A204.1 (cell line): ENCODE measurements at regions not wholly inside any gene's neighbourhood (a gene's known extent, or its start where the extent isn't known, plus 50 kb on each side); places are given as distances from the start of the nearest gene placed in this dataset.
"Not testable (repeated sequence)": the region's sequence is repeated elsewhere in the genome, so short reads cannot be mapped to it uniquely, and the experiment has no call there.

Source experiments
- FAIRE-seq: peaks from 2 replicates; lab custom pipeline; 2012; peaks lifted over from hg19 to GRCh38; lab: Jason Lieb, UNC

DNA sequence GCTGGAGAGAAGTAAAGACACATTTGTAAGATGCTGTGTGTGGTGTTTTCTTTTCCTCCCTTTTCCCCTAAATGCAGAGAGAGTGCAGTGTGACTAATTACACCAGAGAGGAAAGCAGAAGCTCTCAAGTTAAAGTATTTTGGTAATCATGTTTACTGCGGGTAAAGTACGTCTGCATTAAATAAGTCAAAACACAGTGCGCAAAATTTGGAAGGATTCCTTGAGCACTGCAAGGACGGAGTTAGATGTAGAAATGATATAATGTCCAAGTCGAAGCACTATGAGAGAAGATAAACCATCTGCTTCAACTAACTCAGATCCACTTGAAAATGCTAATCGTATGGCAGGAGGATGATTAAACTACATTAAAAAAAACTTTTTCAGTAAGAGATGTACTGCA is 766.5 kb downstream of the RNF144A start:
- no peak for FAIRE-seq

DNA sequence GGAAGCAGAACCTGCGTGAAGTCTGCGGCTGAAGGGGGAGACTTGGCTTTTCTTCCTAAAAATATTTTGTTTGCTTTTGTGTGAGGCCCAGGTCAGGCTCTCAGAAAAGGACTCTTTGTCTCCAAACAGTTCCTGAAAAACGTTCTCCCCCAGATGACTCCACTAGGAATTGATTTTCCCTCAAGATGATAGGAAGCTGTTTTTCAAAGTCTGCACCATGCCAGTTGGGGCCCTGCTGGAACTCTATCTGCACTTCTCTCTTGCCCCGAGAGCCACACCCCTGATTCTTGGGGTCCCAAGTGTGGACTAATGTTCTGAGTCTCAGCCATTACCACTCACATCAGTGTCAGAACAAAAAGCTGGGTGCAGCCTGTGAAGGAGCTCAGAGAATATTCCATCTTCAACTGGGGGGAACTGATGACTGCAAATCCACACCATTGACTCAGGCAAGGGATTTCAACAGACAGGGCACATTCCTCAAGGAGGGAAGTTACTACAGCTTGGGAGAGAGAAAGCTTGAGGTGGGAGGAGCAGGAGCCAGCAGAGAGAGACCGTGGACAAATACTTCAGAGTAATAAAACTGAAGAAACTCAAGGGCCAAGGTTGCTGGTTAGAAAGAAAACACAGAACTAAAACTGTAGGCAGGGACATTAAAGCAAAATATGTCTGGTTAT is 768.3 kb downstream of the RNF144A start:
- FAIRE-seq = no peak

DNA sequence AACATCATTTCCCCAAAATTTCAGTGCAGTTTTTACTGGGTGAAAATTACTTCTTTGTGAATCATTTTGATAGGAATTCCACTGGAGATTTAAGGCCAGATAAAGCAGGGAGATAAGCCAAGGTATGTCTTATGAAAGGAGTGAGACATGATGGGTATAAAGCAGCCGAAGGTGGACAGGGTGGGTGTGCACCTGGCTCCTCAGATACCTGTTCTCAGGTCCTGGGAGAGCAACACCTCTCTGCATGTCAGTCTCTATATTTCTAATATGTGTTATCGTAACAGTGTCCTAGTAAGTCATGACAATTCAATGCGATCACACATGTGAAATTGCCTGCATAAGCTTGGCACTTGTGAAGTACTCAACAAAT is 768.8 kb downstream of the RNF144A start:
- FAIRE-seq = no peak

DNA sequence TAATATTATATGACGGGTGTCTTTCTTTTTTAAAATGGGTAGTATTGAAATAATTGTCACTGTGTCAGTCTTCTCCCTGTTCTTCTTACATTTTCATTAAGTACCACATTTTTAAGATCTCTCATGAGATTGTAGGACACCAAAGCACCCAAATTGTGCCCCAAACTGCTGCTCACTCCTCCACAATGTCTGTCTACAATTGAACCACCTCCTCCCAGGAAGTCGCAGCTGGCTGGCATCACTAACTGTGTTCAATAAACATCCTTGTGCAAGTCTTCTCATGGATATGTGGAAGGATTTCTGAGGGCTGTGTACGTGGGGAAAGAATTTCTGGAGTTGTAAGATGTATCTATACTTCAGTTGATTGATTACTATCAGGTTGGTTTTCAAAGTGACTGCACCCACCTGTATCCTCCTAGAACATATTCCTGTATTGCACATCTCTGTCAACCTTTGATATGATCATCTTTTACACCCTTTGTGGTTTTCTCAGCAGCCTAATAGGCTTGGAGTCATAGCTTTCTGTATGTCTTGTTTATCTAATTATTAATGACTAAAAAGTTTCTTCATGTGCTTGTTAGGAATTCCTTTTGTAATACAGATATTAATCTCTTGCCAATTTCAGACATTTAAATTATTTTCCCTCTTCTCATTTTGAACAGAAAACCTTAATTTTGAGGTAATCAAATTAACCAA is 774.9 kb downstream of the RNF144A start:
- FAIRE-seq = no peak

DNA sequence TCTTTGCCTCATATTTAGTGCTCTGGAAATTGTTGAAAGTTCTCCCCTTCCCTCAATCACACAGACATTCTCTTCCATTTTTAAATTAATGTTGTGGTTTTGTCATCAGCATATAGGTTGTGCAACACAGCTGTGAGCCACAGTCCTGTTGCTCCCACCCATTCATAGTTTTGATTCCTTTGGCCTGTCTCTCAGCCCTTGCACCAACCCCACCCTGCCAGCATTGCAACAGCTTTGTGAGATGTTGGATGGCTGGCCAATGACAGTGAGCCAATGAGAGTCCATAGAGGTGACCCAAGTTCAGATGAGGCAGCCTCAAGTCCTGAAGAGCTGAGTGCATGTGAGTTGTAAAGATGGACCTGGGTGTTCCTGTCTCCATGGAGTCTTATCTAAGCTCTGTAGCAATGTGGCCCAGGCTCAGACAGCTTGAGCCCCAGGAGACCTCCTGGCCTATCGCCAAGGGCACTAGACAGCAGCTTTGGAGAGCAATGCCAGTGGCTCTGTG is 775.5 kb downstream of the RNF144A start:
- FAIRE-seq = no peak

DNA sequence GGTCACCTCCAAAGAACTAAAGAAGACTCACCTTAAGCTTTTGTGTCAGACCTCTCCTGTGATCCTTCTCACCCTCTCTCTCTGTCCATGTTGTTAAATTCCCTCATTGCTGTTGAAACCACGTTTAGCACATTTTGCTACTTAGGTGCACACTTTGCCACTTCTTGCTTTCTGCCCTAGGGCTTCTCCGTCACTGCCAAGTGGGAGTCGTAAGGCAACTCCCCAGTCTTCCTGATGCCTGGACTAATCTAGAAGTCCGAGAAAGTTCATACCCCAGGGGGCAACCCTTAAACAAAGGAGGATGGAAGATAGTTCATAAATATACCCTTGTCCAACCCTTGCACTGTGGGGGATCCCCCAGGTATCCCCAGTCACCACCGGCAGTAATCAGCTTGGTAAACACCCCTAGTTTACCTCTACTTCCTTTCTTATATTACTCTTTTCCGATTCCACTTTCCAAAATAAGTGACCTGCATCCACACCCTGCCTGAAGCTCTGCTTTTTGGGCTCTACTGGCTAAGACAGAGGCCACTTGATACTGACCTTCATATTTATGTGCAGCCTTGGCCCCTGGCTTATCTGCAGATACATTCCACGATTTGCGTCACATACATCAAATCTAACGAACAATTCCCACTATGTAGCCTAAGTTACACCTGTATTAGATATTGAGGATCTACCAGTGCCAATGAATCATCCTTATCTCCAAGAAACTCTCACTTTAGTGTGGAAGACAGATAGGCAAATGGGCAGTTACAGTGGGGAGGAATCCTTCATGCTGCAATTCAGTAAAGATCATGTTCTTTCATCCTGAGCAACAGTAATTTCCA is 776.2 kb downstream of the RNF144A start:
- FAIRE-seq = no peak

DNA sequence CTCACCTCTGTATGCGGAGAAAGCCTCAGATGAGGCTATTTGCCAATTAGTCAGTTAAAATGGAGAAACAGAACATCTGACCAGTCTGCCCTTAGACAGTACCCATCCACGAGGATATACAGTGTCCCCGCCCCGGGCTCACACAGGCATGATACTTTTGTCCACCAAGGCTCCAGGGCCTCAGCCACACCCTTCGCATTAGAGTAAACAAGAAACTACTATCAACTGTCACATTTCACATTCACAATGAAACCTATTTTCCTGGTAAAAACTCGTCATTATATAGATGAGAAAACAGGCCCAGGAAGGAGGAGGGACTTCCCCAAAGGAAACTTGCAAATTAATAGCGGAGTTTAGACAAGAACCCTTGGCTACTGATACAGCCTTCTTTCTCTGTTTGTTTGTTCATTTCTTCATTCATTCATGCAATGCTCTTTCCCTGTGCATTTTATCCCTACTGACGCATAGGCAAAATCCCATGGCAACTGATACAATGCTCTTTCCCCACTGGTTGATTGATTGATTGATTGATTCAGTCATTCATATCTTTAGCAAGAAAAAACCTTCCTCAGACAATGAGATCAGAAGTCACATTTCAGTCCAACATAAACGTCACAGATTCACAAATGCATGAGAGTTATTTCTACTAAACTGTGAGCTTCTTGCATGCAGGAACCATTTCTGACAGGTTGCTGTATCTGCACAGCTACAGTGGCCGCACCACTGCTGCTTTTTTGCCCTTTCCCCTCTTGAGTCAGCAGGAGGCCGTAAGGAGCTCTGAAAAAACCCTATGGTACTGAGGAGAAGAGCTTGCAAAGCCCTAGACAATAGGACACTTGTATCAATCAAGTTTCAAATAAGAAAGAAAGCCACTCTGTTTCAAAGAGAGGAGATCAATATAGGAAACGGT is 777.1 kb downstream of the RNF144A start:
- FAIRE-seq = no peak

DNA sequence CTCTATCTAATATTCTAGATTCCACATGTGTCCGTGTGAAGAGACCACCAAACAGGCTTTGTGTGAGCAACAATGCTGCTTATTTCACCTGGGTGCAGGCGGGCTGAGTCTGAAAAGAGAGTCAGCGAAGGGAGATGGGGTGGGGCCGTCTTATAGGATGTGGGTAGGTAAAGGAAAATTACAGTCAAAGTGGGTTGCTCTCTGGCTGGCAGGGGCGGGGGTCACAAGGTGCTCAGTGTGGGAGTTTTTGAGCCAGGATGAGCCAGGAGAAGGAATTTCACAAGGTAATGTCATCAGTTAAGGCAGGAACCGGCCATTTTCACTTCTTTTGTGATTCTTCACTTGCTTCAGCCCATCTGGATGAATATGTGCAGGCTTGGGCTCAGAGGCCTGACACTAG is 779.3 kb downstream of the RNF144A start:
- FAIRE-seq = not testable (repeated sequence)

DNA sequence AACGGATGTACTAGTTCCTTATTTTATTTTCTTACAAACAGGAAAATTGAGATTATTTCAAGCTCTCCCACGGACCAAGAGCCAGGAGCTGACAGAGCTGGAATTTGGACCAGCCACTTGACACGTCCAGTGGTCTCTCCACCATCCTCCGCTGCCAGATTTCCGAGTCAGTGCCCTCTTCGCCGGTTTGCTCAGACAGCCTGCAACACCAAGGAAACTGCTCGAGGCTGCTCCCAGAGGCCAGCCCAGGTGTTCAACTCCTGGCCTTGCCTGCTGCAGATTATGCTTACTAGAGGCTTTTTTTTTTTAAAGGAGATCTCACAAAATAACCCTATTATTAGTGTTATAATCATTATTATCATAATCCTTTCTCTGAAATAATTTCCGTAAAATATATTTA is 779.8 kb downstream of the RNF144A start:
- FAIRE-seq = no peak

DNA sequence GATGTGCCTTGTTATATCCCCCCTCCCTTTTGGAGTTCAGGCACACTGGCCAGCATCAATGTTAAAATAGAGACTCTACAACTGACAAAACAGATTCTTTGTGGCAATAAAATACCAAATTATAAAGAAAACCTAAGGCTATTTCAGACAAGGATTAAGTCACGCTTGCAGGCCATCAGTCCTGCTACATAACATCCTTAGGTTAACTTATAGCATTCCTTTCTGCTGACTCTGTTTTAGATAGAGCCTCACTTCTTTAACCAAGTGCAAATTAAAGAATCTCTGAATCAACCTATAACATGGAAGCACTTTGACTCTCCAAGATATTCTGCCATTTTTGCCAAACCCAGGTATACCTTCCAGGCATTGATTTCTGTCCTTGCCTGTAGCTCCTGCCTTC is 784.6 kb downstream of the RNF144A start:
- FAIRE-seq = no peak

DNA sequence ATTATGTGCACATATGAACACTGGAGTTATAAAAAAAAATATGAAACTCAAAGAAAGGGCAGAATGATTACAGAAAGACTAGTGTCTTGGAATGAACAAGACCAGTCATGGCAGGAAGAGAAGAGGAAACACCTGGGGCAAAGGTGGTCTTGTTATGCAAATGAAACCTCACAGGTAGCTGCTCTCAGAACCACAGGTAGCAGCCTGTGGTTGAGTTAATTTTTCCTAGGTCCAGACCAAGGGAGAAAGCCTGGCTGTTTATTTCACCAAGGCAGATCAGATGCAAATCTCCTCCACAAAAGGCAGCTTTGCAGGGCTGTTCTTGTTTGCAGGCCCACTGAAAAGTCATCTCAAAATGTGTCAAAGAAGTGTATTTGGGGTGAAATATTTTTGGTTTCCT is 785.8 kb downstream of the RNF144A start:
- FAIRE-seq = no peak

DNA sequence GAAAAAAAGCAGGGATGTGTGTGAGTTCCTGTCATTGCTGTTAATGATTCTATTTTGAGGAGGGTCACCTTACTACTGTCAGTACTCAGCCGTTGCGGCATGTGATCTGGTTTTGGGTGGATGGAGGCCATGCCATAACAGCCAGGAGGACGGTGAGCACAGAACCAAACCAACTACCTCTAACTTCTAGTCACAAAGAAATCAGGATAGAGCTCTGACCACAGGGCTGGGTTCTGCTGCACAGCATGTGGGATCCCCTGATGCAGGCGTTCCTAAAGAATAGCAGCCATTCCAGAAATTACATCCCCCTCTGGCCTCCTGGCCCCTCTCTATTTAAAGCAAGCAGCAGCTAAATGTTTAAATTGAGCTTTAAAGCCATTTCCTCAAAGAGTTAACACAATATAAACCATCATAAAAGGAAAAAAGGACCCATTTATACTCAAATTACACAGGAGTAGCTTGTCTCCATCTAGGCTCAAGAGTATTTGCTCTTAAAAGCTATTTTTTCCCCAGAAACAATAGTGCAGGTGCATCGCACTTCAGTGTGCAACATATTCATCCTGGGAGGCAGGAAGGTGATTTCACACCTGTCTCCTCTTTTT is 786.4 kb downstream of the RNF144A start:
- FAIRE-seq = no peak

DNA sequence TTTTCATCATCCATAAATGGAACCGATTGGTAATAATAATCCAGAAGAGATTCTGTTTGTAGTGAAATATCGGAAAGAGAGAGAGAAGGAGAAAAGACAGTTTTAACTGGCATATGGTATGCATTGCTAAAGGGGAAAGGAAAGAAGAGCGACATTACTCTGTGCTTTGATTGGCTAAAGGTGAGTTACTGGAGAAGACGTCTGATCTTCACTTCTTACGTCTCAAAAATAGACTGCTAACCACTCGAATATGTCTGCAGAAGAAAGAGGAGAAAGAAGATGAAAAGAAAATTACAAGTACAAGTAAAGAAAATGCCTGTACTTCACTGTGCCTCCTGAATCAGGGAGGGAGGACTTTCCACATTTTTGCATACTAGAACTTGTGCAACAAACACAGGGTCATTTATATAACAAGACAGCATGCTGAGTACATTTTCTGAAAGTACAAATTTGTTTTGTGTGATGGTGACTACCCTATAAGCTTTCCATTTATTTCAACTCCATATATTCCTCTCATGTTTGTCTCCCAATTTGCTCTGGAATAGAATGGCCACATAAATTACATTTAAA is 787.2 kb downstream of the RNF144A start:
- FAIRE-seq = no peak

DNA sequence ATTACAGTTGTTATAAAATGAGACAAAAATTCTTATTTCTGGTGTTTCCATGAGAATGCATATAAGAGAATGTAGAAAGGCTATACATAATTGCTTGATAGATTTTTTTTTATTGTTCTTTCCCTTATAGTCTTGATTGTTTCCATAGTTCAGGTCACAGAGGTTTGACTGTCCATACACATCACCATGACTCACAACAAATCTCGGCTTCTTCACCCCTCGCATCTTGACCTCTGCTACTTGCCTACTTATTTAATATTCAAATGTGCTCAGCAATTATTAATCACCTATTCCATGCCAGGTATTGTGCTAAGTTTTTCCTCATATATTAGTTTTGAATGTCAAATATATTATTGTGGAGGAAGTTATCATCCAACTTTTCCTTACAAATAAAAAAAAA is 789.6 kb downstream of the RNF144A start:
- no peak for FAIRE-seq

DNA sequence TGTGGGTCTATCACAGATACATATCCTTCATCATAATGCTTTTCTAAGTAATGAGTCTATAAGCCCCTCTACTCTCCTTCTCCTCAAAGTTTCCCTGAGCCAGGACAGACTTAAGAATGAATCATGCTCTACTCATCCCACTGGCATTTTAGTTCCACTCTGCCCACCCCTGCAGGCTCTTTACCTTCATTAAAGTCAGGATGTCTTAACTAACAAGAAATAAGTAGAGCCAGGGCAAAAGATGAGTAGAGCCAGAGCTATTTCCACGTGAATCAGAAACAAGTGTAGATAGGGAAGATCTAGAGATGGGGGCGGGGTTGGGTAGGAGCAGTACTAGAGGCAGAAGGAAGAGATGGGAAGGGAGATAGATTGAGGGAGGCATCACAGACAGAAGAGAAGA is 790.5 kb downstream of the RNF144A start:
- no peak for FAIRE-seq

DNA sequence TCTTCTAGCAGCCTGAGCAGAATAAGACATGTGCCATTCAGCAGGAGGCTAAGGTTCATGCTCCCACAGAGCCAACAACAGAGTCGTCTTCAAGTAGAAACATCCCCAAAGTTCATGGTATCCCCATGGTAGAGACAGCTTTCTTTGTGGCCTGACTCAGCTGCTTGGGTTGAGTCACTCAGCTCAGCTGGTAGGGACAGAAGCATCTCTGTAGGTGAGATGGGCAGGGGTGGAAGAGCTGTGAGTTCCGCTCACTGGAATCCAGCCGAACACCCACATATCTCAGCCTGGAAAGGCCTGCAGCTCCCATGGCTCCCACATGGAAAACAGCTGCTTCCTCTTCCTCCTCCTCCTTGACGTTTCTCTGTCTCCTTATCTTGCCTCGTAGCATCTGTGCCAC is 792.7 kb downstream of the RNF144A start:
- no peak for FAIRE-seq

DNA sequence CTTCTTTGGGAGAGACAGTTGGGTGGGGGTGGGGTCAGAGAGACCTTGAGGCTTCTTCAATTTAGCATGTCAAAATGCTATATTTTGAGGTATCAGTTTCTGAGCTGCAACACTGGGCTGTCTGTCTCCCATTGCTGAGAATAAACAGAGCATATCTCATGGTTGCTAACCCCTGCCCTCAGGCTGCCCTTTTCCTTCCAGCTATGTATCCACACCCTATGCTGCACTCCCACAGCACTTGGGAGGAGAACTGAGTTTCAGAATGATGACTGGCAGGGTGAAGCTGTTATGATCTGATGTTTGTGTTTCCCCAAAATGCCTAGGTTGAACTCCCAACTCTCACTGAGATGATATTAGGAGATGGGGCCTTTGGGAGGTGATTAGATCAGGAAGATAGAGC is 794.0 kb downstream of the RNF144A start:
- no peak for FAIRE-seq

DNA sequence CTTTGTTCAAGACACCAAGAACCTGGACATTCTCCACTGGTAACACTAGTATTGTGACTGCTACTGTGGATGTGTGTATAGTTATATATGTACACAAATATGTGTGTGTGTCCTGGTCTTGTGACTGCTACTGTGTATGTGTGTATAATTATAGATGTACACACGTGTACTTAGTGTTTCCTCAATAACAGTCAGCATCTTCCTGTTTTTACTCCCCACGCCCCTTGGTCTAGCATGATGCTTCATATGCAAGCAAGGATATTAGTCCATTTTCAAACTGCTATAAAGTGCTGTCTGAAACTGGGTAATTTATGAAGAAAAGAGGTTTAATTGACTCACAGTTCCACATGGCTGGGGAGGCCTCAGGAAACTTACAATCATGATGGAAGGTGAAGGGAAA is 802.7 kb downstream of the RNF144A start:
- FAIRE-seq = no peak

DNA sequence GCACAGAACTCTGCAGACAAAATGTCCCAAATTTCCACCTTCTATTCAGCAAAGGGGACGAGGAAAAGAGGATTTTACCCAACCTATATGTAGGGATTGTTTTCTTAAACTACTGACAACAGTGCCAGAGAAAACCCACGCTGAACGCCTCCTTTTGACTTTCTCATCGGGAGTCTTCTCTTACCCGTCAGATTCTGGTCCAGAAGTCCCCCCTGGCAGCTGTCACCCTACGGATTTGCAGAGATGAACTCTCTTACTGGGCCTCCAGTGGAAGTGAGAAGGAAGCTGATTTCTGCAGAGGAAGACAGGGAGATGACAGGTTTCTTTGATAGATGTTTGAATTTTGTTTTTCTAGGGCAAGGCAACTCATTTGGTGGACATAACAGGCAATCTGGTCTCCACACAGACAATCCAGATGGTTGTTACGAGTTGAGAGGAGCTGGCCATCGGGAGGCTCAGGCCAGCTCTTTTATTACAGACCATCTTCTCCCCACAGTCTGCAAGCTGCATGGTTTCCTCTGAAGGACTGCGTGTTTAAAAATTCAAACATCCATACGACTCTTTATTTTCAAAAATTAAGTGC is 804.3 kb downstream of the RNF144A start:
- no peak for FAIRE-seq

DNA sequence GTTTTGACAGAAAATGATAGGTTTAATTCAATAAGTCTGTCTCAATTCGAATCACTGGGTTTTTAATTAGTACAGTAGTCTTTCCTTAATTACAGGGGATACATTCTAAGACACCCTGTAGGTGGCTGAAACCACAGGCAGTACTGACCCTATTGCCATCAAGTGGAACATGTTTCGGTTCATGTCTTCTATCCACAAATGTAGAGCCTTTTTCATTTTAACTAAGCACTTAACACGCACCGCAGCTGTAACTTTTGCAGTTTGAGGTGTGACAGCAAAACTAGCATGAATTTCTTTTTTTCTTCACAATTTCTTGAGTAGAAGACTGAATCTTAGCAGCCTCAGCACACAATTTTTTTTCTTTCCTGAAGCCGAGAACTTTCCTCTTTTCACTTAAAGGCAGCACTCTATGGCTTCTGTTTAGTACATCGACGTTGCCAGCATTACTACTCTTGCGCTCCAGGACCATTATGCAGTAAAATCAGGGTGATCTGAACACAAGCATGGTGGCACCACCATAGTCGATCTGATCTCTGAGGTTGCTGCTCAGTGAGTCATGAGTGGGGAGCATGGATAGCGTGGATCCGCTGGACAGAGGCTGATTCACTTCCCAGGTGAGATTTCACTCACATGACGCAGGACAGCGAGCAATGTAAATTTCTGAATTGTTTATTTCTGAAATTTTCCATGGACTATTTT is 805.1 kb downstream of the RNF144A start:
- FAIRE-seq = no peak
